H1 (cell line): ENCODE measurements at regions not wholly inside any gene's neighbourhood (a gene's known extent, or its start where the extent isn't known, plus 50 kb on each side); places are given as distances from the start of the nearest gene placed in this dataset.

ENCODE experiments used
- CTCF ChIA-PET: fragments of 300-600 bp; sonication (Branson Sonifier 250); formaldehyde crosslinking; loops from one replicate; lab custom pipeline; 2021; ENCODE audit not compliant: partially characterized antibody; lab: Charles Lee
- POLR2A ChIA-PET: fragments of 300-600 bp; sonication (Branson Sonifier 250); formaldehyde crosslinking; loops from one replicate; lab custom pipeline; 2021; ENCODE audit warnings: inconsistent platforms; ENCODE audit not compliant: partially characterized antibody; lab: Charles Lee
- DNase-seq, 2 experiments: peaks; one replicate each; pipeline versions ENCODE4 v3.0.0 to v3.0.0-alpha.2; 2010 to 2022; ENCODE audit warnings: low spot score in 2 of 2, low read depth in 1 of 2, mixed read lengths in 1 of 2
- FAIRE-seq: peaks from 2 replicates; lab custom pipeline; 2011; peaks lifted over from hg19 to GRCh38; lab: Jason Lieb, UNC
- H2AFZ ChIP-seq: 2 replicates; pipeline ENCODE4 v1.8.1; 2012; ENCODE audit warnings: low read length, inconsistent platforms
- H2AK5ac ChIP-seq: 2 replicates; pipeline ENCODE4 v1.6.1; 2013; ENCODE audit warnings: low read depth, low read length
- H2BK120ac ChIP-seq: replicated peaks from 2 replicates; pipeline ENCODE3; 2013; ENCODE audit warnings: low read depth, low read length, inconsistent platforms
- H2BK12ac ChIP-seq: 2 replicates; pipeline ENCODE4 v1.6.1; 2013; ENCODE audit warnings: low read depth, low read length
- H2BK15ac ChIP-seq: 2 replicates; pipeline ENCODE4 v1.6.1; 2013; ENCODE audit warnings: low read length
- H2BK20ac ChIP-seq: 2 replicates; pipeline ENCODE4 v1.6.1; 2013; ENCODE audit warnings: low read length
- H2BK5ac ChIP-seq: 2 replicates; pipeline ENCODE4 v1.6.1; 2013; ENCODE audit warnings: low read depth, low read length
- H3K14ac ChIP-seq: 2 replicates; pipeline ENCODE4 v1.6.1; 2013; ENCODE audit warnings: inconsistent platforms; ENCODE audit not compliant: insufficient read length
- H3K18ac ChIP-seq: 2 replicates; pipeline ENCODE4 v1.6.1; 2013; ENCODE audit warnings: low read length; ENCODE audit errors: extremely low read depth
- H3K23ac ChIP-seq: 2 replicates; pipeline ENCODE4 v1.6.1; 2013; ENCODE audit warnings: inconsistent platforms; ENCODE audit not compliant: insufficient read length
- H3K23me2 ChIP-seq: 2 replicates; pipeline ENCODE4 v1.6.1; 2013; ENCODE audit warnings: low read depth, low read length
- H3K27ac ChIP-seq: 2 replicates; pipeline ENCODE4 v1.6.1; 2011; ENCODE audit warnings: low read depth, low read length, inconsistent platforms
- H3K27me3 ChIP-seq, 4 experiments: replicated peaks in 1 of 4; 1 replicate in 1 of 4; 2 replicates in 3 of 4; pipeline versions ENCODE4 v1.6.1 to v1.8.1; 2011 to 2013; ENCODE audit warnings: low read length in 3 of 4, mild to moderate bottlenecking in 3 of 4, inconsistent platforms in 2 of 4, mixed read lengths in 2 of 4, moderate library complexity in 1 of 4; ENCODE audit not compliant: control insufficient read depth in 3 of 4, insufficient read depth in 3 of 4; ENCODE audit errors: extremely low read depth in 1 of 4
- H3K36me3 ChIP-seq, 4 experiments: 2 replicates each; pipeline versions ENCODE4 v1.6.1 to v1.8.1; 2011 to 2013; ENCODE audit warnings: mild to moderate bottlenecking in 4 of 4, low read length in 3 of 4, moderate library complexity in 2 of 4, control low read depth in 1 of 4, inconsistent platforms in 1 of 4; ENCODE audit not compliant: insufficient read depth in 4 of 4, control insufficient read depth in 2 of 4
- H3K4ac ChIP-seq: replicated peaks from 2 replicates; pipeline ENCODE3; 2013; ENCODE audit warnings: low read length, low read depth, mixed read lengths, inconsistent platforms; ENCODE audit not compliant: insufficient read length
- H3K4me1 ChIP-seq, 4 experiments: replicated peaks in 1 of 4; 1 replicate in 1 of 4; 2 replicates in 3 of 4; pipeline versions ENCODE4 v1.6.1 to v1.8.1; 2011 to 2013; ENCODE audit warnings: low read length in 3 of 4, inconsistent platforms in 2 of 4, mixed read lengths in 1 of 4; ENCODE audit not compliant: insufficient read depth in 4 of 4, control insufficient read depth in 3 of 4
- H3K4me2 ChIP-seq, 2 experiments: 2 replicates each; pipeline versions ENCODE4 v1.6.1 to v1.8.1; 2011 to 2013; ENCODE audit warnings: low read depth in 2 of 2, low read length in 2 of 2, control low read depth in 1 of 2, inconsistent platforms in 1 of 2, mild to moderate bottlenecking in 1 of 2; ENCODE audit not compliant: insufficient read depth in 1 of 2
- H3K4me3 ChIP-seq, 4 experiments: fragments of 200-600, 300-600 bp in 1 of 4; sonication (generic), shearing (Covaris generic), sonication (Bioruptor Twin) in 1 of 4; 2 replicates each; pipeline versions ENCODE4 v1.5.1 to v1.8.1; 2011 to 2016; ENCODE audit warnings: low read length in 4 of 4, low read depth in 3 of 4, control low read depth in 2 of 4, inconsistent platforms in 2 of 4, mild to moderate bottlenecking in 2 of 4, mixed read lengths in 1 of 4, moderate library complexity in 1 of 4; ENCODE audit not compliant: insufficient read depth in 2 of 4; ENCODE audit errors: extremely low read depth in 1 of 4
- H3K56ac ChIP-seq: replicated peaks from 2 replicates; pipeline ENCODE3; 2013; ENCODE audit warnings: low read depth, mild to moderate bottlenecking, mixed read lengths, low read length, inconsistent platforms; ENCODE audit not compliant: insufficient read length
- H3K79me1 ChIP-seq: 2 replicates; pipeline ENCODE4 v1.6.1; 2013; ENCODE audit warnings: low read depth, low read length, control low read depth
- H3K79me2 ChIP-seq, 2 experiments: 2 replicates each; pipeline versions ENCODE4 v1.6.1 to v1.8.1; 2012 to 2013; ENCODE audit warnings: low read length in 2 of 2, mild to moderate bottlenecking in 2 of 2, inconsistent platforms in 1 of 2; ENCODE audit not compliant: insufficient read depth in 2 of 2, control insufficient read depth in 1 of 2
- H3K9ac ChIP-seq, 4 experiments: replicated peaks in 1 of 4; 1 replicate in 1 of 4; 2 replicates in 3 of 4; pipeline versions ENCODE4 v1.6.1 to v1.8.1; 2011 to 2013; ENCODE audit warnings: low read depth in 3 of 4, low read length in 3 of 4, control low read depth in 2 of 4, mild to moderate bottlenecking in 2 of 4, moderate library complexity in 2 of 4, inconsistent platforms in 1 of 4; ENCODE audit errors: extremely low read depth in 1 of 4
- H3K9me3 ChIP-seq, 2 experiments: 2 replicates each; pipeline versions ENCODE4 v1.6.1 to v1.8.1; 2012 to 2013; ENCODE audit warnings: mild to moderate bottlenecking in 2 of 2, moderate library complexity in 2 of 2, control low read depth in 1 of 2, inconsistent platforms in 1 of 2, low read depth in 1 of 2, low read length in 1 of 2, mixed read lengths in 1 of 2; ENCODE audit not compliant: insufficient read depth in 2 of 2
- H4K20me1 ChIP-seq, 2 experiments: replicated peaks in 1 of 2; 2 replicates each; pipeline versions ENCODE3 to v1.8.1; 2011 to 2013; ENCODE audit warnings: inconsistent platforms in 2 of 2, low read length in 2 of 2, mild to moderate bottlenecking in 1 of 2; ENCODE audit not compliant: insufficient read depth in 2 of 2, control insufficient read depth in 1 of 2
- H4K5ac ChIP-seq: 2 replicates; pipeline ENCODE4 v1.6.1; 2013; ENCODE audit warnings: low read length, low read depth, mixed read lengths, inconsistent platforms; ENCODE audit not compliant: insufficient read length
- H4K8ac ChIP-seq: 2 replicates; pipeline ENCODE4 v1.8.0; 2013; ENCODE audit warnings: mild to moderate bottlenecking, moderate library complexity, low read length, inconsistent platforms; ENCODE audit not compliant: insufficient read depth; ENCODE audit errors: extremely low read depth
- H4K91ac ChIP-seq: replicated peaks from 2 replicates; pipeline ENCODE3; 2013; ENCODE audit warnings: low read length, mixed read lengths, inconsistent platforms; ENCODE audit not compliant: insufficient read length
- WGBS, 2 experiments: shearing (Covaris generic) in 1 of 2; methylation state at CpG; one replicate each; pipeline versions ENCODE4 v1.1.6 to v1.1.7; 2013 to 2015; ENCODE audit warnings: low lambda C conversion rate in 2 of 2, mixed read lengths in 2 of 2, inconsistent platforms in 1 of 2, low coverage in 1 of 2, missing lambda C conversion rate in 1 of 2; ENCODE audit not compliant: insufficient replicate concordance in 2 of 2, insufficient coverage in 1 of 2, insufficient read length in 1 of 2; ENCODE audit errors: extremely low coverage in 1 of 2, missing lambda C conversion rate in 1 of 2; 5-methylcytosine and 5-hydroxymethylcytosine counted together
- TF ChIP-seq, protein P1 (sequence below), 3 experiments: IDR thresholded peaks; 1 replicate in 2 of 3; 2 replicates in 1 of 3; pipeline versions ENCODE4 v1.5.1 to v1.6.1; 2011; ENCODE audit warnings: low read length in 3 of 3, mild to moderate bottlenecking in 3 of 3, inconsistent platforms in 2 of 3, low read depth in 1 of 3, moderate library complexity in 1 of 3; ENCODE audit not compliant: insufficient read depth in 1 of 3; ENCODE audit errors: control extremely low read depth in 1 of 3

DNA sequence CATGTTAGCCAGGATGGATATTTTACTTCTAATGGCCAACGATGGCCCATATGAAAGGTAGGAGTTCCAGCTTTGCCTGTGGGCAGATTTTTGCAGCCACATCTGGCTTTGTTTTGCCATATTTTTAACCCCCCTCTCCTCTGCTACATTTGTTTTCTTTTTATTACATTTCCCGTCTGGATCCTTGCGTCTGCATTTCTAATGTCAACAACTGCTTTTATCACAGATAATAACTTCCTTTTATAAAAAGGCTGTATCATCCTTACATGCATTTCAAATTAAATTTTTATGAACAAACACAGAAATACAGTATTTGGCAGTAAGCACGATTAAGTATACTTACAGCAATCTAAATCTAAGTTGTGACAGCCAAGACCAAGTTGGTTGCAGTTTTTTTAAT lies 156.0 kb downstream of the BAMBI start:
- no peak overlapping the region for H2BK15ac ChIP-seq
- FAIRE-seq: no peak
- H3K36me3 ChIP-seq: no peaks in the 10 kb centered on the region
- no peaks in the 10 kb centered on the region for H3K9me3 ChIP-seq
- no peak overlapping the region for H3K4ac ChIP-seq
- no peak overlapping the region for H2BK120ac ChIP-seq
- no peaks in the 10 kb centered on the region for H3K23me2 ChIP-seq
- WGBS, 2 experiments: 95% methylated on average over 4 of the region's 4 CpGs; no CpG with 5 or more reads in 1 of the 2 experiments
- no peak overlapping the region for H2AFZ ChIP-seq
- H4K91ac ChIP-seq: no peak overlapping the region
- no peak overlapping the region for H3K4me2 ChIP-seq
- no peak overlapping the region for H2BK5ac ChIP-seq
- H3K4me1 ChIP-seq: no peaks in the 10 kb centered on the region
- POLR2A ChIA-PET: no interaction called here
- no peak overlapping the region for H3K14ac ChIP-seq
- no peak overlapping the region for H3K23ac ChIP-seq
- CTCF ChIA-PET: interaction anchor here (1.1 kb wide), 1 partner anchor 10 kb away, joined by 4 read pairs; no protein-coding TSS in a partner anchor
- H4K20me1 ChIP-seq: no peaks in the 10 kb centered on the region
- no peaks in the 10 kb centered on the region for H3K27me3 ChIP-seq
- no peak overlapping the region for H4K8ac ChIP-seq
- H3K9ac ChIP-seq: no peak overlapping the region
- no peak overlapping the region for H3K27ac ChIP-seq
- H4K5ac ChIP-seq: no peak overlapping the region
- no peak overlapping the region for H3K4me3 ChIP-seq
- no peaks in the 10 kb centered on the region for H3K79me1 ChIP-seq
- no peak for DNase-seq
- H3K79me2 ChIP-seq: no peaks in the 10 kb centered on the region
- no peak overlapping the region for H2BK20ac ChIP-seq
- H2AK5ac ChIP-seq: no peak overlapping the region
- no peak overlapping the region for H3K56ac ChIP-seq
- H2BK12ac ChIP-seq: no peak overlapping the region
- H3K18ac ChIP-seq: no peak overlapping the region
- TF ChIP-seq, protein P1, sequence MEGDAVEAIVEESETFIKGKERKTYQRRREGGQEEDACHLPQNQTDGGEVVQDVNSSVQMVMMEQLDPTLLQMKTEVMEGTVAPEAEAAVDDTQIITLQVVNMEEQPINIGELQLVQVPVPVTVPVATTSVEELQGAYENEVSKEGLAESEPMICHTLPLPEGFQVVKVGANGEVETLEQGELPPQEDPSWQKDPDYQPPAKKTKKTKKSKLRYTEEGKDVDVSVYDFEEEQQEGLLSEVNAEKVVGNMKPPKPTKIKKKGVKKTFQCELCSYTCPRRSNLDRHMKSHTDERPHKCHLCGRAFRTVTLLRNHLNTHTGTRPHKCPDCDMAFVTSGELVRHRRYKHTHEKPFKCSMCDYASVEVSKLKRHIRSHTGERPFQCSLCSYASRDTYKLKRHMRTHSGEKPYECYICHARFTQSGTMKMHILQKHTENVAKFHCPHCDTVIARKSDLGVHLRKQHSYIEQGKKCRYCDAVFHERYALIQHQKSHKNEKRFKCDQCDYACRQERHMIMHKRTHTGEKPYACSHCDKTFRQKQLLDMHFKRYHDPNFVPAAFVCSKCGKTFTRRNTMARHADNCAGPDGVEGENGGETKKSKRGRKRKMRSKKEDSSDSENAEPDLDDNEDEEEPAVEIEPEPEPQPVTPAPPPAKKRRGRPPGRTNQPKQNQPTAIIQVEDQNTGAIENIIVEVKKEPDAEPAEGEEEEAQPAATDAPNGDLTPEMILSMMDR (IDR thresholded peaks at IDR 0.05; ENCODE audit: control extremely low read depth in 1 of 3, insufficient read depth in 1 of 3, low read depth in 1 of 3, low read length in 3 of 3): no peak
